ENCODE measurements at regions not wholly inside any gene's neighbourhood (a gene's known extent, or its start where the extent isn't known, plus 50 kb on each side); places are given as distances from the start of the nearest gene placed in this dataset.

DNA sequence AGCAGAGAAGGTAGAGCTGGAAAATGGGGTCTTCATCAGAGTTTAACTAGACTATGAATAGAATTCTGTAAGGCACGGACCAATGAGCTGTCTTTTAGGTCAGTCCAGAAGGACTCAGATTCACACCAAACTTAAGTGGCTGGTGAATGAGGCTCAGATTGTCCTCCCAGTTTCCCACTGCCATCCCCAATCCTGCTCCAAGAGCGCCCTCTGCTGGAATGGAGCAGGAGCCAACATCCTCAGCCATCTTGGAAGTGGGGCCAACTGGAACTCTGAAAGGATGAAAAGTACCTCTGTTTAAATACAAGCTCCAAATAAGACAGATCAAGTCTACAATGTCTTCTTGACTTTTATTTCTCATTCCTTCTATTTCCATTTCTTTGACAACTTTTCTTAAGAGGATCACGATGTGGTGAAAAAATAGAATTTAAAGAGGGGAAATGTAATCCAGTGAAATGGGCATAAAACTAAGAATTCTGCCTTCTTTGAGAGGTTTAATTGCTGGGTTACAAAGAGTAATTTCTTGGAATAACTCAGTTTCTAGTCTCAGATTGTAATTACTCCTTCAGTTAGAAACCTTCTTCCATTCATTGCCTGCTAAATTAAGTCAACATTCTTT, 217.1 kb upstream of the TPRG1 start (continued):
- TF ChIP-seq, protein P1, sequence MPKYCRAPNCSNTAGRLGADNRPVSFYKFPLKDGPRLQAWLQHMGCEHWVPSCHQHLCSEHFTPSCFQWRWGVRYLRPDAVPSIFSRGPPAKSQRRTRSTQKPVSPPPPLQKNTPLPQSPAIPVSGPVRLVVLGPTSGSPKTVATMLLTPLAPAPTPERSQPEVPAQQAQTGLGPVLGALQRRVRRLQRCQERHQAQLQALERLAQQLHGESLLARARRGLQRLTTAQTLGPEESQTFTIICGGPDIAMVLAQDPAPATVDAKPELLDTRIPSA (CRISPR knock-in tag; IDR thresholded peaks at IDR 0.05; ENCODE audit: borderline replicate concordance): no peak
- TF ChIP-seq TOPORS (CRISPR knock-in tag; IDR thresholded peaks at IDR 0.05): no peak
- no peak for TF ChIP-seq JUNB (CRISPR knock-in tag; IDR thresholded peaks at IDR 0.05; ENCODE audit: borderline replicate concordance)
- no peak for TF ChIP-seq ZNF138 (CRISPR knock-in tag; IDR thresholded peaks at IDR 0.05; ENCODE audit: low read depth)
- no peak for TF ChIP-seq SNRNP70 (IDR thresholded peaks at IDR 0.05; ENCODE audit: low read depth, low read length)
- TF ChIP-seq U2AF1 (optimal IDR thresholded peaks at IDR 0.05; ENCODE audit: low read depth, low read length): no peak
- TF ChIP-seq, protein P2, sequence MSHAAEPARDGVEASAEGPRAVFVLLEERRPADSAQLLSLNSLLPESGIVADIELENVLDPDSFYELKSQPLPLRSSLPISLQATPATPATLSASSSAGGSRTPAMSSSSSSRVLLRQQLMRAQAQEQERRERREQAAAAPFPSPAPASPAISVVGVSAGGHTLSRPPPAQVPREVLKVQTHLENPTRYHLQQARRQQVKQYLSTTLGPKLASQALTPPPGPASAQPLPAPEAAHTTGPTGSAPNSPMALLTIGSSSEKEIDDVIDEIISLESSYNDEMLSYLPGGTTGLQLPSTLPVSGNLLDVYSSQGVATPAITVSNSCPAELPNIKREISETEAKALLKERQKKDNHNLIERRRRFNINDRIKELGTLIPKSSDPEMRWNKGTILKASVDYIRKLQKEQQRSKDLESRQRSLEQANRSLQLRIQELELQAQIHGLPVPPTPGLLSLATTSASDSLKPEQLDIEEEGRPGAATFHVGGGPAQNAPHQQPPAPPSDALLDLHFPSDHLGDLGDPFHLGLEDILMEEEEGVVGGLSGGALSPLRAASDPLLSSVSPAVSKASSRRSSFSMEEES (CRISPR knock-in tag; IDR thresholded peaks at IDR 0.05): no peak
- no peak for TF ChIP-seq RFX5 (IDR thresholded peaks at IDR 0.05; ENCODE audit: low read depth, low read length)
- no peak for TF ChIP-seq ZNF234 (CRISPR knock-in tag; conservative IDR thresholded peaks at IDR 0.05)
- TF ChIP-seq, protein P3, sequence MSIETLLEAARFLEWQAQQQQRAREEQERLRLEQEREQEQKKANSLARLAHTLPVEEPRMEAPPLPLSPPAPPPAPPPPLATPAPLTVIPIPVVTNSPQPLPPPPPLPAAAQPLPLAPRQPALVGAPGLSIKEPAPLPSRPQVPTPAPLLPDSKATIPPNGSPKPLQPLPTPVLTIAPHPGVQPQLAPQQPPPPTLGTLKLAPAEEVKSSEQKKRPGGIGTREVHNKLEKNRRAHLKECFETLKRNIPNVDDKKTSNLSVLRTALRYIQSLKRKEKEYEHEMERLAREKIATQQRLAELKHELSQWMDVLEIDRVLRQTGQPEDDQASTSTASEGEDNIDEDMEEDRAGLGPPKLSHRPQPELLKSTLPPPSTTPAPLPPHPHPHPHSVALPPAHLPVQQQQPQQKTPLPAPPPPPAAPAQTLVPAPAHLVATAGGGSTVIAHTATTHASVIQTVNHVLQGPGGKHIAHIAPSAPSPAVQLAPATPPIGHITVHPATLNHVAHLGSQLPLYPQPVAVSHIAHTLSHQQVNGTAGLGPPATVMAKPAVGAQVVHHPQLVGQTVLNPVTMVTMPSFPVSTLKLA (IDR thresholded peaks at IDR 0.05): no peak
- no peak for TF ChIP-seq PAX8 (CRISPR knock-in tag; IDR thresholded peaks at IDR 0.05; ENCODE audit: borderline replicate concordance)
- TF ChIP-seq ZSCAN20 (CRISPR knock-in tag; IDR thresholded peaks at IDR 0.05; ENCODE audit: borderline replicate concordance): no peak
- TF ChIP-seq ZFY (CRISPR knock-in tag; IDR thresholded peaks at IDR 0.05): no peak
- TF ChIP-seq, protein P4, sequence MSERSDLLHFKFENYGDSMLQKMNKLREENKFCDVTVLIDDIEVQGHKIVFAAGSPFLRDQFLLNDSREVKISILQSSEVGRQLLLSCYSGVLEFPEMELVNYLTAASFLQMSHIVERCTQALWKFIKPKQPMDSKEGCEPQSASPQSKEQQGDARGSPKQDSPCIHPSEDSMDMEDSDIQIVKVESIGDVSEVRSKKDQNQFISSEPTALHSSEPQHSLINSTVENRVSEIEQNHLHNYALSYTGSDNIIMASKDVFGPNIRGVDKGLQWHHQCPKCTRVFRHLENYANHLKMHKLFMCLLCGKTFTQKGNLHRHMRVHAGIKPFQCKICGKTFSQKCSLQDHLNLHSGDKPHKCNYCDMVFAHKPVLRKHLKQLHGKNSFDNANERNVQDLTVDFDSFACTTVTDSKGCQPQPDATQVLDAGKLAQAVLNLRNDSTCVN (CRISPR knock-in tag; IDR thresholded peaks at IDR 0.05; ENCODE audit: borderline replicate concordance): no peak
- TF ChIP-seq FOXC1 (CRISPR knock-in tag; IDR thresholded peaks at IDR 0.05; ENCODE audit: borderline replicate concordance): 0 out of 2 replicates have a peak, but pooled peaks have one; percentile 57
- no peak for TF ChIP-seq ZNF747 (CRISPR knock-in tag; IDR thresholded peaks at IDR 0.05; ENCODE audit: borderline replicate concordance)
- TF ChIP-seq, protein P5, sequence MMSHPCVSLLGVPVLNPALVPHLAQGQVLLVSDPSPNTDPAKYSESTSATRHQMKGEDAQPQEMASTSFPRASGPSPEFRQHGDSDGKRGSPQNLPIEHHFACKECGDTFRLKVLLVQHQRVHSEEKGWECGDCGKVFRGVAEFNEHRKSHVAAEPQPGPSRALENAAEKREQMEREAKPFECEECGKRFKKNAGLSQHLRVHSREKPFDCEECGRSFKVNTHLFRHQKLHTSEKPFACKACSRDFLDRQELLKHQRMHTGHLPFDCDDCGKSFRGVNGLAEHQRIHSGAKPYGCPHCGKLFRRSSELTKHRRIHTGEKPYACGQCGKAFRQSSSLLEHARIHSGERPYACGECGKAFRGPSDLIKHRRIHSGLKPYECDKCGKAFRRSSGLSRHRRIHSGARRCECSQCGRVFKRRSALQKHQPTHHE (CRISPR knock-in tag; IDR thresholded peaks at IDR 0.05; ENCODE audit: borderline replicate concordance): no peak
- TF ChIP-seq SMC3 (IDR thresholded peaks at IDR 0.05; ENCODE audit: low read length): peak; percentile 97
- TF ChIP-seq ATRX (CRISPR knock-in tag; IDR thresholded peaks at IDR 0.05; ENCODE audit: borderline replicate concordance): no peak
- TF ChIP-seq HNRNPL (IDR thresholded peaks at IDR 0.05; ENCODE audit: low read depth, low read length): no peak
- TF ChIP-seq, protein P6, sequence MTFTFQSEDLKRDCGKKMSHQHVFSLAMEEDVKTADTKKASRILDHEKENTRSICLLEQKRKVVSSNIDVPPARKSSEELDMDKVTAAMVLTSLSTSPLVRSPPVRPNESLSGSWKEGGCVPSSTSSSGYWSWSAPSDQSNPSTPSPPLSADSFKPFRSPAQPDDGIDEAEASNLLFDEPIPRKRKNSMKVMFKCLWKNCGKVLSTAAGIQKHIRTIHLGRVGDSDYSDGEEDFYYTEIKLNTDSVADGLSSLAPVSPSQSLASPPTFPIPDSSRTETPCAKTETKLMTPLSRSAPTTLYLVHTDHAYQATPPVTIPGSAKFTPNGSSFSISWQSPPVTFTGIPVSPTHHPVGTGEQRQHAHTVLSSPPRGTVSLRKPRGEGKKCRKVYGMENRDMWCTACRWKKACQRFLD (CRISPR knock-in tag; IDR thresholded peaks at IDR 0.05; ENCODE audit: borderline replicate concordance): no peak
- TF ChIP-seq HNF4A (CRISPR knock-in tag; IDR thresholded peaks at IDR 0.05): no peak
- TF ChIP-seq MAZ (IDR thresholded peaks at IDR 0.05; ENCODE audit: borderline replicate concordance, low read depth, low read length): no peak
- peak; percentile 58; the same call in 1 of the 2 replicates for TF ChIP-seq MAZ (CRISPR knock-in tag; IDR thresholded peaks at IDR 0.05; ENCODE audit: low read depth)
